GM12801 (cell line): ENCODE measurements at regions not wholly inside any gene's neighbourhood (a gene's known extent, or its start where the extent isn't known, plus 50 kb on each side); places are given as distances from the start of the nearest gene placed in this dataset.

Experiments used
- TF ChIP-seq, protein P1 (sequence below): IDR thresholded peaks from one replicate; pipeline ENCODE4 v1.5.1; 2011; ENCODE audit warnings: control low read depth; ENCODE audit not compliant: insufficient read length; ENCODE audit errors: extremely low read depth

DNA sequence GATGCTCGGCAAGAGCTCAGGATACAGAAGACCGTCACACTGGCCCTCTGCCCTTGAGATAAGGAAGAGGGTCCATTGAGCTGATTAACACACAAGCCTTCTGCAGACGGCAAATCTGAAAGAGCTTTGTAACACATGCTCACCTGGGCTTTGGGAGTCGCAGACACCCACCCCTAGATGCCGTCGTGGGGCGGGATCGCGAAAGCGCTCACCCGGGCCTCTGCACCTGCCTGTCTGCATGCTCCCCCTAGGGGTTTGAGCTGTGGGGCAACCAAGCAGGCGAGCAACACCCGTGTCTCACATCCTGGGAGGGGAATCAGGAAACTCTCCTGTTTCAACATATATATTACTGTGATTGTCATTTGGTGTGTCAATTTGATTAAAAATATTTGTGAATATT, 99.8 kb upstream of the KCNH7 start:
- TF ChIP-seq, protein P1, sequence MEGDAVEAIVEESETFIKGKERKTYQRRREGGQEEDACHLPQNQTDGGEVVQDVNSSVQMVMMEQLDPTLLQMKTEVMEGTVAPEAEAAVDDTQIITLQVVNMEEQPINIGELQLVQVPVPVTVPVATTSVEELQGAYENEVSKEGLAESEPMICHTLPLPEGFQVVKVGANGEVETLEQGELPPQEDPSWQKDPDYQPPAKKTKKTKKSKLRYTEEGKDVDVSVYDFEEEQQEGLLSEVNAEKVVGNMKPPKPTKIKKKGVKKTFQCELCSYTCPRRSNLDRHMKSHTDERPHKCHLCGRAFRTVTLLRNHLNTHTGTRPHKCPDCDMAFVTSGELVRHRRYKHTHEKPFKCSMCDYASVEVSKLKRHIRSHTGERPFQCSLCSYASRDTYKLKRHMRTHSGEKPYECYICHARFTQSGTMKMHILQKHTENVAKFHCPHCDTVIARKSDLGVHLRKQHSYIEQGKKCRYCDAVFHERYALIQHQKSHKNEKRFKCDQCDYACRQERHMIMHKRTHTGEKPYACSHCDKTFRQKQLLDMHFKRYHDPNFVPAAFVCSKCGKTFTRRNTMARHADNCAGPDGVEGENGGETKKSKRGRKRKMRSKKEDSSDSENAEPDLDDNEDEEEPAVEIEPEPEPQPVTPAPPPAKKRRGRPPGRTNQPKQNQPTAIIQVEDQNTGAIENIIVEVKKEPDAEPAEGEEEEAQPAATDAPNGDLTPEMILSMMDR, result no peak

DNA sequence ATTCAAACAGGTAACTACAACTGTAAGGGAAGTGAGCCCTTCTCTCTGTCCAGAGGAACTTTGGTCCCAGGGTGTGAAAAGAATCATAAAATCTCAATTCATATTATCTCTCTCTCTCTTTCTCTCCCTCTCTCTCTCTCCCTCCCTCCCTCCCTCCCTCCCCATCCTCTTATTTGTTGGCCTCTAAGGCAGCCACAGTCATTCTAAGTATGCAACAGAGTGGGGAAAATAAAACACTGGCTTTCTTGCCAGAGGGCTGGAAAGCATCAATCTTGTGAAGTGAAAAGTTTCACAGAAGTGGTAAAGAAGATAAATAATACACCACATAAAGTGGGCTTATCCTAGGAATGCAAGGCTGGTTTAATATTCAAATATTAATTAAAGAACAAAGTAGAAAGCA, 95.6 kb upstream of the KCNH7 start:
- TF ChIP-seq, protein P1, result no peak

DNA sequence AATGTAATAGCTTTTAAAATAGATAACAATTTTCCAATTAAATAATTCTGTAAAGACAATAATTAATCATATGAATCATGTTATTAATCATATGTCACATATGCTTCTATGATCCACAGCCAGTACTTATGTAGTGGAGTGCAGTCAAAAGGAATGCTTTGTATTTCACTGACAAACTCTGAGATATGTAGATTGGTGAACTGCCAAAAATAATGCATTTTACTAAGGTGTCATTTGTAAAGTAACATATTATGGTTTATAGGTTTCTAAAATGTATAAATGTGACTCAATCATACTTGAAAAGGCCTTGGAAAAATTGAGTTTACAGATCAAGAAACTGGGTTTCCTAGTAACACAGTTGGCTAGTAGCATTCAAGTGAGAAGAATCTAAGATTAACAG, 93.8 kb upstream of the KCNH7 start:
- TF ChIP-seq, protein P1, result no peak

DNA sequence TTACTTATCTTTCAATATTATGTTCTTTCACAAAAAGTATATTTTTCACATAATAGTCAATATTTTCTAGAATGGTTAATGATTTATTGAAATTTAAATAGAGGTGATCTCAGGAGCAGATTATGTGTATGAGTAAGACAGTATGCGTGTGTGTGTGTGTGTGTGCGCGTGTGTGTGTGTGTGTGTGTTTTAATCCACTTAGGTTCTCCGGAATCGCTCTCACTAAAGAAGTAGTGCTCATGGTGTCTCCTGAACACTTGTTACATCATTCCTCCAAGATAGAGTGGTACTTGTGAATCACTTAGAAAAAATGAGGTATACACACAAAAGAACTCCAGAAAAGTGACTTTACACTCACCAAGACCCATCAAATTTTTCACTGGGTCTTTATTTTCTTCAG, 91.0 kb upstream of the KCNH7 start:
- TF ChIP-seq, protein P1, result no peak

DNA sequence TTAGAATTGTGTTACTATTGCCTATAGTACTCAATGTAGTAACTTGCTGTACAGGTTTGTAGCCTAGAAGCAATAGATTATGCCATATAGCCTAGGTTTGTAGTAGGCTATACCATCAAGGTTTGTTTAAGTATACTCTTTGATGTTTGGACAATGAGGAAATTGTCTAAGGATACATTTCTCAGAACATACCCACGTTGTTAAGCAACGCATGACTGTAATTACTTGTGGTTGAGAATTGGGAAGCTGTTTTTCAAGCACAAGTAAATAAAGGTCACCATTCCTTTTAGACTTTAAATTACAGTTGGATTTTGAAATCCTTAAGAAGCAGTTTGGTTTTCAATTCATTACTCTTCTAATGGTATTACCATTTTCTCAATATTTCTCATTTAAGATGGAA, 89.8 kb upstream of the KCNH7 start:
- TF ChIP-seq, protein P1, result no peak

DNA sequence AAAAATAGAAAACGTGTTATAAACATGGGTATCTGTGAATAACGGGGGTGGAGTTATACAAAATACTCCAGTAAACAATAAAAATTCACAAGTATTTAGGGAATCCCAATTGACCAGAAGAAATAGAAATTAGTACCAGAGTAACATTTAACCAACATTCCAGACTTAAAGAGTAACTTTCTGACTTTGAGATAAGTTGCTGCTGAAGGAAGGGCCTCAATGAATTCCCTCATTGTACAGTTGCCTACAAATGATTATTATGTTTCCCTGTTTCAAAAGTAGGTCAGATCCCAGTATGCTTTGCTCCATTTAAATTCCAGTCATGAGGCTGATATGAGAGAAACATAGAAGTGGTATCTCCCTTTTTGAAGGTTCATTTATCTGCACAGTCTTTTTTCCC, 88.3 kb upstream of the KCNH7 start:
- TF ChIP-seq, protein P1, result no peak

DNA sequence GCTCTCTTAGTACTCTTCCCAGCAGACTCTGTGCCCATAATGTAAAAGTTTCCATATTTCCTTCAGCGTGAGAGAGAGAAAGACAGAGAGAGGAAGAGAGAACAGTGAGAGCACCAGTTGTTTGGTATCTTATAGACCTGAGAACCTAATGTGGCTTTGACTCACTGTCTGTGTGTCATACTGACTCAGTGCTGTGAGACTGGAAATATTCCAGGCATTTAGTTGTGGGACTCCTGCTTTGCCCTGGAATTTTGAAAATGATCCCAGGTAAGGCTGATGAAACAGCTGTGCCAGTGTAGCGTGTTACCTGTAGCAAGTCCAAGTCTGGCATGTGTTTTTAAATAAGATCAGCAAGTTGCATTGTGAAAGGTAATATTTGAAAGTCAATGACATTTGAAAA, 87.9 kb upstream of the KCNH7 start:
- TF ChIP-seq, protein P1, result no peak

DNA sequence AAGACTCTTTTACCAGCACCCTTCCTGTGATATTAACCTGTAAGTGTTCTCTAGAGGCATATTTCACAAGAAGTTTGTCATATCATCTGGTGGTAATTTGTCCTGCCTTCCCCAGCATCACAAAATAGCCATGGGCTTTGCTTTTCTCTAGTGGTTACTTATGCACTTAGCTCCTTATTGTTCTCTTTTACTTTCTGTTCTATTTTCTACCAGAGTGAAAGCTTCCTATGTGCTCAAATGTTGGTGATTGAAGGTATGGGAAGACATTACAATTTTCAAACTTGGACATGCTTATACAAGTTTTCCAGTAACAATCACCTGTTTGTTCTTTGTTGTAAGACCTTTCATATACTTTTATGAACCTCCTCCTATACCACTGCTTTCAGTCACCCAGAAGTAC, 87.0 kb upstream of the KCNH7 start:
- TF ChIP-seq, protein P1, result no peak
